GM04504 (cell line): ENCODE measurements at regions not wholly inside any gene's neighbourhood (a gene's known extent, or its start where the extent isn't known, plus 50 kb on each side); places are given as distances from the start of the nearest gene placed in this dataset.

Experiments
- DNase-seq: peaks from one replicate; pipeline ENCODE4 v3.0.0-alpha.2; 2012; ENCODE audit warnings: low read depth

- DNase-seq: no peak
Measured at GRCh38 chr4:89599026-89599425, 237.9 kb downstream of the SNCA start.

- no peak for DNase-seq
Measured at GRCh38 chr4:89598602-89599001, 238.4 kb downstream of the SNCA start.

- no peak for DNase-seq
Measured at GRCh38 chr4:89595125-89595789, 241.7 kb downstream of the SNCA start.

- no peak for DNase-seq
Measured at GRCh38 chr4:89590128-89590527, 246.8 kb downstream of the SNCA start.

- no peak for DNase-seq
Measured at GRCh38 chr4:89588421-89588820, 248.5 kb downstream of the SNCA start.

- no peak for DNase-seq
Measured at GRCh38 chr4:89587364-89587763, 249.6 kb downstream of the SNCA start.

- DNase-seq: no peak
Measured at GRCh38 chr4:89586864-89587263, 250.1 kb downstream of the SNCA start.

- DNase-seq: no peak
Measured at GRCh38 chr4:89586318-89586717, 250.6 kb downstream of the SNCA start.

- DNase-seq: no peak
Measured at GRCh38 chr4:89582756-89583505, 254.0 kb downstream of the SNCA start.

- DNase-seq: no peak
Measured at GRCh38 chr4:89579771-89580170, 257.2 kb downstream of the SNCA start.

GRCh38 chr4:89576246-89576645 is 260.7 kb downstream of the SNCA start:
- DNase-seq: no peak

GRCh38 chr4:89575840-89576239 is 261.1 kb downstream of the SNCA start:
- no peak for DNase-seq

GRCh38 chr4:89574176-89574575 is 262.8 kb downstream of the SNCA start:
- no peak for DNase-seq

GRCh38 chr4:89573656-89574055 is 263.3 kb downstream of the SNCA start:
- DNase-seq: no peak

- DNase-seq: no peak
Measured at GRCh38 chr4:89572224-89572858, 264.6 kb downstream of the SNCA start.

- no peak for DNase-seq
Measured at GRCh38 chr4:89570931-89571330, 263.3 kb upstream of the GPRIN3 start.

GRCh38 chr4:89567936-89568335 is 260.3 kb upstream of the GPRIN3 start:
- no peak for DNase-seq

- DNase-seq: no peak
Measured at GRCh38 chr4:89563431-89563830, 255.8 kb upstream of the GPRIN3 start.

- no peak for DNase-seq
Measured at GRCh38 chr4:89562746-89563145, 255.1 kb upstream of the GPRIN3 start.

GRCh38 chr4:89561048-89561447 is 253.4 kb upstream of the GPRIN3 start:
- DNase-seq: no peak

GRCh38 chr4:89558147-89558546 is 250.5 kb upstream of the GPRIN3 start:
- no peak for DNase-seq

- DNase-seq: no peak
Measured at GRCh38 chr4:89556601-89557305, 249.2 kb upstream of the GPRIN3 start.

- no peak for DNase-seq
Measured at GRCh38 chr4:89551191-89551590, 243.6 kb upstream of the GPRIN3 start.
